Thyroid gland (tissue), 4 donors: ENCODE measurements at regions not wholly inside any gene's neighbourhood (a gene's known extent, or its start where the extent isn't known, plus 50 kb on each side); places are given as distances from the start of the nearest gene placed in this dataset.

Source experiments
- DNase-seq, 2 donors: peaks; one replicate each; pipeline ENCODE4 v3.0.0-alpha.2; 2019
- H3K27ac ChIP-seq, 3 donors: fragments of 200-600 bp; sonication (generic); 1 replicate in 2 of 3; 2 replicates in 1 of 3; pipeline ENCODE4 v1.5.1; 2016 to 2019; ENCODE audit warnings: mild to moderate bottlenecking in 1 of 3, moderate library complexity in 1 of 3
- H3K27me3 ChIP-seq: fragments of 200-600 bp; sonication (generic); one replicate; pipeline ENCODE4 v1.5.1; 2019
- H3K36me3 ChIP-seq, 2 donors: fragments of 200-600 bp; sonication (generic); one replicate each; pipeline ENCODE4 v1.5.1; 2016 to 2019
- H3K4me1 ChIP-seq, 2 donors: fragments of 200-600 bp; sonication (generic); one replicate each; pipeline ENCODE4 v1.5.1; 2017 to 2019
- H3K4me3 ChIP-seq, 3 donors: fragments of 200-600 bp; sonication (generic); replicated peaks in 1 of 3; 1 replicate in 2 of 3; 2 replicates in 1 of 3; pipeline ENCODE4 v1.5.1; 2016; ENCODE audit warnings: mild to moderate bottlenecking in 1 of 3
- H3K9me3 ChIP-seq: fragments of 200-600 bp; sonication (generic); one replicate; pipeline ENCODE4 v1.5.1; 2017
- POLR2A ChIP-seq, 2 donors: fragments of 450-650 bp; IDR thresholded peaks; one replicate each; pipeline ENCODE4 v1.6.1; 2017; ENCODE audit warnings: antibody characterized with exemption in 2 of 2, mild to moderate bottlenecking in 2 of 2, moderate library complexity in 1 of 2
- WGBS, 2 donors: methylation state at CpG; one replicate each; pipeline ENCODE4 v1.1.5; 2017; 5-methylcytosine and 5-hydroxymethylcytosine counted together
- intact Hi-C: fragments of 100-400 bp; cut with DNase I; formaldehyde crosslinking; loops from one replicate; pipeline ENCODE4 v1.15.1; 2023
- TF ChIP-seq, protein P1 (sequence below), 6 experiments: fragments of 200-600 bp in 3 of 6; fragments of 450-650 bp in 3 of 6; sonication (generic) in 3 of 6; IDR thresholded peaks; one replicate each; pipeline ENCODE4 v1.5.1; 2016 to 2019; ENCODE audit warnings: antibody characterized with exemption in 6 of 6, mild to moderate bottlenecking in 2 of 6, inconsistent platforms in 1 of 6, moderate library complexity in 1 of 6

DNA sequence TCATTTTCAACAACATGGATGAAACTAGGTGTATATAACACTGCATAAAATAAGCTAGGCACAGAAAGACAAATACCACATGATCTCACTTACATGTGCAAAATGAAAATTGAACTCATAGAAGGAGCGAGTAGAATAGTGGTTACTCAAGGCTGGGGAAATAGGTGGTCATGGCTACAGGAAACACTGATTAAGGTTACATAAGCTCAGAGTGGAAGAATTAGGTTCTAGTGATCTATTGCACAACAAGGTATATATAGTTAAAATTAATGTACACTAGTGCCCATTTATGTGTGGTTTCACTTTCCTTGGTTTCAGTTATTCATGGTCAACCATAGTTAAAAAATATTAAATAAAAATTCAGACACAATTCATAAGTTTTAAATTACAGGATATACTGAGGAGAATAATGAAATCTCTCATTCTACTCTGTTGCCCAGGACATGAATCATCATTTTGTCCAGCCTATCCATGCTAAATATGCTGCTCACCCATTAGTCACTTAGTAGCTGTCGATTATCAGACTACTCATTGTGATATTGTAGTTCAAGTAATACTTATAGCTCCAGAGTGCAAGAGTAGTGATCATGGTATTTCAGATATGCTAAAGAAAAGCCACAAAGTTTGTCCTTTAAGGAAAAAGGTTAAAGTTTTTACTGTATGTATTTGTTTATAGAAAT is 1530.9 kb upstream of the LRRTM1 start:
- Histone ChIP-seq H3K27ac (no peak overlapping the region), H3K4me1 (no peaks in the 10 kb centered on the region), H3K36me3 (no peaks in the 10 kb centered on the region), H3K4me3 (no peak overlapping the region), H3K27me3 (no peaks in the 10 kb centered on the region), H3K9me3 (no peaks in the 10 kb centered on the region)
- TF ChIP-seq, protein P1, sequence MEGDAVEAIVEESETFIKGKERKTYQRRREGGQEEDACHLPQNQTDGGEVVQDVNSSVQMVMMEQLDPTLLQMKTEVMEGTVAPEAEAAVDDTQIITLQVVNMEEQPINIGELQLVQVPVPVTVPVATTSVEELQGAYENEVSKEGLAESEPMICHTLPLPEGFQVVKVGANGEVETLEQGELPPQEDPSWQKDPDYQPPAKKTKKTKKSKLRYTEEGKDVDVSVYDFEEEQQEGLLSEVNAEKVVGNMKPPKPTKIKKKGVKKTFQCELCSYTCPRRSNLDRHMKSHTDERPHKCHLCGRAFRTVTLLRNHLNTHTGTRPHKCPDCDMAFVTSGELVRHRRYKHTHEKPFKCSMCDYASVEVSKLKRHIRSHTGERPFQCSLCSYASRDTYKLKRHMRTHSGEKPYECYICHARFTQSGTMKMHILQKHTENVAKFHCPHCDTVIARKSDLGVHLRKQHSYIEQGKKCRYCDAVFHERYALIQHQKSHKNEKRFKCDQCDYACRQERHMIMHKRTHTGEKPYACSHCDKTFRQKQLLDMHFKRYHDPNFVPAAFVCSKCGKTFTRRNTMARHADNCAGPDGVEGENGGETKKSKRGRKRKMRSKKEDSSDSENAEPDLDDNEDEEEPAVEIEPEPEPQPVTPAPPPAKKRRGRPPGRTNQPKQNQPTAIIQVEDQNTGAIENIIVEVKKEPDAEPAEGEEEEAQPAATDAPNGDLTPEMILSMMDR (IDR thresholded peaks at IDR 0.05): no peak
- TF ChIP-seq POLR2A (IDR thresholded peaks at IDR 0.05): no peak
- WGBS, 2 donors: 85% methylated on average over 2 of the region's 2 CpGs
- intact Hi-C loops: no loop called here
- DNase-seq: no peak

DNA sequence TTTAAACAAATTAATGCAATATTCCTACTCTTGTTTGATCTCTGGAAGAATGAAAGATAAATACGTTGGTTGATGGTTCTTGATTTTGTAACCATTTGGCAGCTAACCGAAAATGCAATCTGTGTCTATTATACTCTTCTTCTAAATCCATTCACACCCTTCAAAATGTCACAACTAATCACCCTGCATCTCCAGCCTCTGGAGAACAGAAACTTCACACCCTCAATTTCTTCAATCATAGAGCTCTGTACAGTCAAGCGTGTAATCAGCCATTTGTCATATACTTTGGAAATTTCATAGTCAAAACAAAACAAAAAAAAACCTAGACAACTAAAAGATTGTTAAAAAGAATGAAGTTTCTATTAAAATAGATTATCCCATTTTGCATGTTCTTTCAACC is 1482.3 kb upstream of the LRRTM1 start:
- WGBS, 2 donors: 79 to 86% methylated on average over 3 of the region's 3 CpGs
- Histone ChIP-seq H3K9me3 (no peaks in the 10 kb centered on the region), H3K27ac (no peak overlapping the region), H3K36me3 (no peaks in the 10 kb centered on the region), H3K4me3 (no peak overlapping the region), H3K4me1 (no peaks in the 10 kb centered on the region), H3K27me3 (no peaks in the 10 kb centered on the region)
- intact Hi-C loops: no loop called here
- DNase-seq: no peak
- TF ChIP-seq POLR2A (IDR thresholded peaks at IDR 0.05): no peak
- TF ChIP-seq, protein P1 (IDR thresholded peaks at IDR 0.05): no peak

DNA sequence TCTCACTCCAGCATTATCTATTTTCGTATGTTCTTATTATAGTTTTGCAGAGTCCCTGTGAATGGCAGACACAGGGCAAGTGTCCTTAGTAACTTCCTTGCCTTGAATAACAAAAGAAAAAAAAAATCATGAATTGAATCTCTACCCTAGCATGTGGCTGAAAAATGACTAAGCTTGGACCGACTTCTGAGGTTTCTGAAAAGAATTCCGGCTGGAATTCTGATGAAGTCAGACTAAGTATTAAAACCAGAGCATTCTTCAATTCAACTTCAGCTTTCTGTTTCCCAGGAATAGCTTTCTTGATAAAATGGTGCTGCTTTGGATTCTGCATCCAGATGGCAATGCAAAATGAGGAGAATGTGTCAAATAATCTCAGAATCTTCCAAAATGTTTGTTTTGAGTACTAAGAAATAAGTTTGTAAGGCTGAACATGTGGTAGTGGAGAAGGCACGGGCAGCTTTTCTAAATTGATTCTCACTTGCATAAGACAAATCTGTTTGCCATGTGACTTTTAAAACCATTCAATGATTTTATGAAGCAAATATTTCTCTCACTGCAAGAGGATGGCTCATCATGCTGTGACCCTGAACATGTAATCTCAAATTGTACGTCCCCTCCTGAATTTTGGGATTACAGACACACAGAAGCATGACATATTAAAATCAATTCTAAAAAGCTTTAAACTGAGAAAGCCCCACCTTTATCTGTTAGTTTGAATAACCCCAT is 1462.8 kb upstream of the LRRTM1 start:
- no peak for TF ChIP-seq POLR2A (IDR thresholded peaks at IDR 0.05)
- TF ChIP-seq, protein P1 (IDR thresholded peaks at IDR 0.05): no peak
- WGBS, 2 donors: 70 to 75% methylated on average over 5 of the region's 5 CpGs
- no peaks in the 10 kb centered on the region for H3K9me3 ChIP-seq
- no peaks in the 10 kb centered on the region for H3K4me1 ChIP-seq
- no peaks in the 10 kb centered on the region for H3K36me3 ChIP-seq
- H3K4me3 ChIP-seq: no peak overlapping the region
- H3K27me3 ChIP-seq: no peaks in the 10 kb centered on the region
- DNase-seq: no peak
- intact Hi-C loops: no loop called here
- no peak overlapping the region for H3K27ac ChIP-seq

DNA sequence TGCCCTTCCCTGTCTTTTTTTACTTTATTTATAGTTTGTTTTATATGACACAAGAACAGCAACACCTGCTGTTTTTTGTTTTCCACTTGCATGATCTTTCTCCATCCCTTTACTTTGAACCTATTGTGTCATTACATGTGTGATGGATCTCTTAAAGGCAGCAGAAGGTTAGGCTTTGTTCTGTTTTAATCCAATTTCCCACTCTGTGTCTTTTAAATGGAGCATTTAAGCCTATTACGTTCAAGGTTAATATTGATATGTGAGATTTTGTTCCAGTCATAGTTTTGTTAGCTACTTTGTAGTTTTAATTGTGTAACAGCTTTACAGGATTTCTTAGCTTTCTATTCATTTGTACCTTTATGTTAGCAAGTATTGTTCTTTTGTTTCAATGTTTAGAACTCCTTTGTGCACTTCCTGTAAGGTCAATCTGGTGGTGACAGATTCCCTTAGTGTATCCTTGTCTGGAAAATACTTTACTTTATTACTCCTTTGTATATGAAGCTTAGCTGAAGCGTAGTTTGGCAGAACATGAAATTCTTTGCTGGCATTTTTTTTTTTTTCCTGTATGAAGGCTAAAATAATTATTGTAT is 1443.0 kb upstream of the LRRTM1 start:
- WGBS, 2 donors: 62 to 64% methylated on average over 2 of the region's 2 CpGs
- no peak overlapping the region for H3K4me3 ChIP-seq
- TF ChIP-seq, protein P1 (IDR thresholded peaks at IDR 0.05): no peak
- no peak for TF ChIP-seq POLR2A (IDR thresholded peaks at IDR 0.05)

DNA sequence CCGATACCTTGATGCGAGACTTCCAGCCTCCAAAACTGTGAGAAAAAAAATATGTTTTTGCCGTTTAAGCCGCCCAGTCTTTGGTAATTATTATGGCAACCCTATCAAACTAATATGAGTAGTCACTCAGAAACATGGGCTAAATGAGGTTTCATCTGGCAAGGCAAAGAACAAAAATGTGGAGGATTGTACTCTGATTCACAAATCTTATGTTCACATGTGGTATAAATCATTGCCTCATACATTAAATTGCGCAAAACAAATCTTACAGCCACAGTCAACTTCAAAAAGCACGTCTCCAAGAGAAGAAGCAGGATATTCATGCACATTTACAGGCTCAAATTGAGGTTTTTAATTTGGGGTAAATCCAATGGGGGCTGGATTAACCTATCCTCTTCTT is 1435.4 kb upstream of the LRRTM1 start:
- intact Hi-C loops: no loop called here
- Histone ChIP-seq H3K4me1 (no peaks in the 10 kb centered on the region), H3K36me3 (no peaks in the 10 kb centered on the region), H3K9me3 (no peaks in the 10 kb centered on the region), H3K27me3 (no peaks in the 10 kb centered on the region), H3K27ac (no peak overlapping the region), H3K4me3 (no peak overlapping the region)
- DNase-seq: no peak
- TF ChIP-seq, protein P1 (IDR thresholded peaks at IDR 0.05): no peak
- TF ChIP-seq POLR2A (IDR thresholded peaks at IDR 0.05): no peak
- WGBS, 2 donors: 83 to 86% methylated on average over 6 of the region's 6 CpGs

More for the DNA sequence above, 1443.0 kb upstream of the LRRTM1 start:
- no peak for DNase-seq
- H3K36me3 ChIP-seq: no peaks in the 10 kb centered on the region
- no peaks in the 10 kb centered on the region for H3K9me3 ChIP-seq
- H3K27me3 ChIP-seq: no peaks in the 10 kb centered on the region
- intact Hi-C loops: no loop called here
- no peaks in the 10 kb centered on the region for H3K4me1 ChIP-seq
- no peak overlapping the region for H3K27ac ChIP-seq
